MM.1S (cell line): ENCODE measurements at regions not wholly inside any gene's neighbourhood (a gene's known extent, or its start where the extent isn't known, plus 50 kb on each side); places are given as distances from the start of the nearest gene placed in this dataset.

Experiments used
- CTCF ChIP-seq: fragments of 300-600 bp; sonication (generic); IDR thresholded peaks from 2 replicates; pipeline ENCODE4 v1.5.1; 2016; ENCODE audit warnings: antibody characterized with exemption, low read length, mixed read lengths
- EZH2 ChIP-seq: fragments of 300-600 bp; sonication (generic); optimal IDR thresholded peaks from 2 replicates; pipeline ENCODE3; 2017; ENCODE audit warnings: low read depth, mild to moderate bottlenecking, antibody characterized with exemption, low read length, mixed read lengths
- EZH2phosphoT487 ChIP-seq: fragments of 300-600 bp; sonication (generic); IDR thresholded peaks from 2 replicates; pipeline ENCODE4 v1.6.1; 2018; ENCODE audit warnings: antibody characterized with exemption, low read length

DNA sequence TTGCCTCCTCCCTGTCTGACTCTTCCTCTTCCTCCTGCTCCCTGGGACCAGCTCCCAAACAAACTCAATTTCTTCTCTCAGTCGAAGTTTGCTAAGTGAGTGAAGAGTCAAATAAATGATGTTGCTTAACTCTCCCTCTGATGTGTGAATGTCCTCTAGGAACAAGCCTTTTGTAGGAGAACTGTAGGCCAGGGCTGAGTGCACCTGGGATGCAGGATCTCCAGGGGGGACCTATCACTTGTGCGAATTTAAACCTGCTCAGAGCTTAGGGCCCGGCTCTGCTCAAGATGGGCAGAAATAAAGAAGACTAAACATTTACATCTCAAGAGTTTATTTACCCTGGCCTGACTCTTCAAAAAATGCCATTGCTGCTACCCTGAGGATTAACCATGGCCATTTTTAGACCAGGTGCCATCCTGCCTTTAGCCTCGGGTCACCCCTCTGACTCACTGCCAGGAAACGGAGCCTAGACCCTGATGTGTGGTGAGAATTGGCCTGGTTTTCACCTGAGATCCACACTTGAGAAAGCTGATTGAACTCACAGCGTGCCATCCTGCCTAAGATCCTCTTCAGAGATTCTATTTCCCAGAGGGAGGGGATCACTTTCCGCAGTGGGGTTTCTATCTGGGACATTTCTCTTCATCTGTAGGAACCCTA, 63.6 kb upstream of the CD93 start:
- no peak for TF ChIP-seq CTCF
- no peak for TF ChIP-seq EZH2
- no peak for TF ChIP-seq EZH2phosphoT487
